Breast epithelium (tissue), 3 donors: ENCODE measurements at regions not wholly inside any gene's neighbourhood (a gene's known extent, or its start where the extent isn't known, plus 50 kb on each side); places are given as distances from the start of the nearest gene placed in this dataset.

ENCODE experiments used
- POLR2A ChIP-seq: fragments of 450-650 bp; IDR thresholded peaks from one replicate; pipeline ENCODE4 v1.6.1; 2016; ENCODE audit warnings: antibody characterized with exemption, mild to moderate bottlenecking, moderate library complexity
- POLR2AphosphoS5 ChIP-seq, 3 donors: sonication (generic); formaldehyde crosslinking; IDR thresholded peaks; one replicate each; pipeline ENCODE4 v1.6.1; 2017; ENCODE audit warnings: antibody characterized with exemption in 3 of 3
- TF ChIP-seq, protein P1 (sequence below), 3 donors: fragments of 450-650 bp; IDR thresholded peaks; one replicate each; pipeline ENCODE4 v1.5.1; 2016 to 2017; ENCODE audit warnings: antibody characterized with exemption in 3 of 3, mild to moderate bottlenecking in 3 of 3, moderate library complexity in 3 of 3

DNA sequence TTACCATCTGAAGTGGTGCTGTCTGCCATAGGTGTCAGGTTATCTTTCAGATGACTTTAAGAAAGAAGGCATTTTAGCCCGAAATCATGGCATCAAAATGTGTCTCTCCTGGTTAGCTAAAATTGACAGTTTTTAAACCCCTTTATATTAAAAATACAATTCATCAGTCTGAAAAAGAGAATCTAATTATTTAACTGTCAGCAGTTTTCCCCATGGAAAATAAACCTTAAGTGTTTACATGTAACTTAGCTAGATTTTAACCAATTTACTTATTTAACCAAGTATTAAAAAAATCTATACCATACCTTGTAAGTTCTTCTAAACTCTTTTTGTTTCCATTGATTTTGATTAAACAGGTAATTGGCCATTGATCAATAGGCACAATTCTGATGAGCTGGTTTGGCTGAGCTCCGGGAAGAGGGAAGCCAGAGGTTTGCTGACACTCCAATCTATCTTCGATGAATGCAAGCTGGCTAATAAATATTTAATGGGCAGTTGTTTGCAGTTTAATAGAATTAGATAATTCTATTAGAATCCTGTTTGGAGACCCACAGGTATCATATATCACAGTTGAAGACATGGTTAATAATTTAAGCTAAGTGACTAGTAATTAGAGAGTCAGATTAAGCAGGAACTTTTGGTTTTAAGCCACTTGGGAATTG is 114.0 kb downstream of the MAT2B start:
- TF ChIP-seq, protein P1, sequence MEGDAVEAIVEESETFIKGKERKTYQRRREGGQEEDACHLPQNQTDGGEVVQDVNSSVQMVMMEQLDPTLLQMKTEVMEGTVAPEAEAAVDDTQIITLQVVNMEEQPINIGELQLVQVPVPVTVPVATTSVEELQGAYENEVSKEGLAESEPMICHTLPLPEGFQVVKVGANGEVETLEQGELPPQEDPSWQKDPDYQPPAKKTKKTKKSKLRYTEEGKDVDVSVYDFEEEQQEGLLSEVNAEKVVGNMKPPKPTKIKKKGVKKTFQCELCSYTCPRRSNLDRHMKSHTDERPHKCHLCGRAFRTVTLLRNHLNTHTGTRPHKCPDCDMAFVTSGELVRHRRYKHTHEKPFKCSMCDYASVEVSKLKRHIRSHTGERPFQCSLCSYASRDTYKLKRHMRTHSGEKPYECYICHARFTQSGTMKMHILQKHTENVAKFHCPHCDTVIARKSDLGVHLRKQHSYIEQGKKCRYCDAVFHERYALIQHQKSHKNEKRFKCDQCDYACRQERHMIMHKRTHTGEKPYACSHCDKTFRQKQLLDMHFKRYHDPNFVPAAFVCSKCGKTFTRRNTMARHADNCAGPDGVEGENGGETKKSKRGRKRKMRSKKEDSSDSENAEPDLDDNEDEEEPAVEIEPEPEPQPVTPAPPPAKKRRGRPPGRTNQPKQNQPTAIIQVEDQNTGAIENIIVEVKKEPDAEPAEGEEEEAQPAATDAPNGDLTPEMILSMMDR (IDR thresholded peaks at IDR 0.05), result no peak
- TF ChIP-seq POLR2AphosphoS5 (IDR thresholded peaks at IDR 0.05) (no peak), POLR2A (no peak)
